Neural progenitor cell (in vitro differentiated cells): ENCODE measurements at regions not wholly inside any gene's neighbourhood (a gene's known extent, or its start where the extent isn't known, plus 50 kb on each side); places are given as distances from the start of the nearest gene placed in this dataset.

ENCODE experiments used
- EZH2 ChIP-seq: fragments of 200-600 bp; sonication (generic); IDR thresholded peaks from 2 replicates; pipeline ENCODE4 v1.6.1; 2017; ENCODE audit warnings: antibody characterized with exemption, mild to moderate bottlenecking, moderate library complexity
- EZH2phosphoT487 ChIP-seq: fragments of 200-600 bp; sonication (generic); IDR thresholded peaks from 2 replicates; pipeline ENCODE4 v1.6.1; 2017; ENCODE audit warnings: antibody characterized with exemption
- TF ChIP-seq, protein P1 (sequence below): fragments of 200-600 bp; sonication (generic); IDR thresholded peaks from 2 replicates; pipeline ENCODE4 v1.5.1; 2017; ENCODE audit warnings: antibody characterized with exemption, mild to moderate bottlenecking

DNA sequence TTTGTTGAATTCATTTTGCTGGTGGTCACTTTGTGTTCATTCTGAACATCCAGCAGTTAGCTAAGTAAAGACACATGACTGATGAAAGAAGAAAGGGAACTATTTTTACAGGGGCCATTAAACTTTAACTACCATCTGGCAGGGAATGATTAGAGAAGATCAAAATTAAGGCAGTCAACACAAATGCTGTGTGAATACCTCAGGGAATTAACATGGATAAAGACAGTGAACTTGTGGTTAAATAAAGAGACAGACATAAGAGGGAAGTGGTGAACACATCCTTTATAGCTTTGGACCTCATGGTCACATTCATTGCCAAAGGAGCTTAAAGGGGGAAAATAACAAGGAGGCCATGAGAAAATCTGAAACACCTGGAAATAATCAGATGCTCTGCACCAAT, 52.6 kb upstream of the ATP5MC3 start:
- TF ChIP-seq, protein P1, sequence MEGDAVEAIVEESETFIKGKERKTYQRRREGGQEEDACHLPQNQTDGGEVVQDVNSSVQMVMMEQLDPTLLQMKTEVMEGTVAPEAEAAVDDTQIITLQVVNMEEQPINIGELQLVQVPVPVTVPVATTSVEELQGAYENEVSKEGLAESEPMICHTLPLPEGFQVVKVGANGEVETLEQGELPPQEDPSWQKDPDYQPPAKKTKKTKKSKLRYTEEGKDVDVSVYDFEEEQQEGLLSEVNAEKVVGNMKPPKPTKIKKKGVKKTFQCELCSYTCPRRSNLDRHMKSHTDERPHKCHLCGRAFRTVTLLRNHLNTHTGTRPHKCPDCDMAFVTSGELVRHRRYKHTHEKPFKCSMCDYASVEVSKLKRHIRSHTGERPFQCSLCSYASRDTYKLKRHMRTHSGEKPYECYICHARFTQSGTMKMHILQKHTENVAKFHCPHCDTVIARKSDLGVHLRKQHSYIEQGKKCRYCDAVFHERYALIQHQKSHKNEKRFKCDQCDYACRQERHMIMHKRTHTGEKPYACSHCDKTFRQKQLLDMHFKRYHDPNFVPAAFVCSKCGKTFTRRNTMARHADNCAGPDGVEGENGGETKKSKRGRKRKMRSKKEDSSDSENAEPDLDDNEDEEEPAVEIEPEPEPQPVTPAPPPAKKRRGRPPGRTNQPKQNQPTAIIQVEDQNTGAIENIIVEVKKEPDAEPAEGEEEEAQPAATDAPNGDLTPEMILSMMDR = no peak
- TF ChIP-seq EZH2 (no peak), EZH2phosphoT487 (no peak)
